ENCODE measurements at regions not wholly inside any gene's neighbourhood (a gene's known extent, or its start where the extent isn't known, plus 50 kb on each side); places are given as distances from the start of the nearest gene placed in this dataset.

DNA sequence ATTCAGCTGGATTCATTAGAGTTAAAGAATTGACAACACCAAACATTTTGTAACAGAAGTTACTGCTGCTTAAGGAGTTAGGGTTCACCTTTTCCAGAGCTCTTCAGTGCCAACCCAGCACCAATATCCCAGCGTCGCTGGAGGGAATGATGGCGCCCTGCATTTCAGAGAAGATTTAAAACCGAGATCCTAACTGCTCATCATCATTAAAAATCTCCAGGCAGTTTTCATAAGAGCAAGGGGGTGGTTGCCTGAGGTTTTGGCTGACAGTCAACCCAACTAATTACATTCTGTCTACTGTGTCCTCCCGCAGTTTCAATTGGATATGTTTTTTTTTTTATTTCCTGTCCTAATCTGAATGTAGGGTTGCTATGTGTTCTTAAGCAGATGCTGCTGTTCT lies 509.6 kb upstream of the TCF4 start:
- TF ChIP-seq POLR2A (IDR thresholded peaks at IDR 0.05; ENCODE audit: low read depth), result no peak
- TF ChIP-seq, protein P1, sequence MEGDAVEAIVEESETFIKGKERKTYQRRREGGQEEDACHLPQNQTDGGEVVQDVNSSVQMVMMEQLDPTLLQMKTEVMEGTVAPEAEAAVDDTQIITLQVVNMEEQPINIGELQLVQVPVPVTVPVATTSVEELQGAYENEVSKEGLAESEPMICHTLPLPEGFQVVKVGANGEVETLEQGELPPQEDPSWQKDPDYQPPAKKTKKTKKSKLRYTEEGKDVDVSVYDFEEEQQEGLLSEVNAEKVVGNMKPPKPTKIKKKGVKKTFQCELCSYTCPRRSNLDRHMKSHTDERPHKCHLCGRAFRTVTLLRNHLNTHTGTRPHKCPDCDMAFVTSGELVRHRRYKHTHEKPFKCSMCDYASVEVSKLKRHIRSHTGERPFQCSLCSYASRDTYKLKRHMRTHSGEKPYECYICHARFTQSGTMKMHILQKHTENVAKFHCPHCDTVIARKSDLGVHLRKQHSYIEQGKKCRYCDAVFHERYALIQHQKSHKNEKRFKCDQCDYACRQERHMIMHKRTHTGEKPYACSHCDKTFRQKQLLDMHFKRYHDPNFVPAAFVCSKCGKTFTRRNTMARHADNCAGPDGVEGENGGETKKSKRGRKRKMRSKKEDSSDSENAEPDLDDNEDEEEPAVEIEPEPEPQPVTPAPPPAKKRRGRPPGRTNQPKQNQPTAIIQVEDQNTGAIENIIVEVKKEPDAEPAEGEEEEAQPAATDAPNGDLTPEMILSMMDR (IDR thresholded peaks at IDR 0.05), result no peak
- no peak for TF ChIP-seq POLR2AphosphoS5 (IDR thresholded peaks at IDR 0.05)
